ENCODE measurements at regions not wholly inside any gene's neighbourhood (a gene's known extent, or its start where the extent isn't known, plus 50 kb on each side); places are given as distances from the start of the nearest gene placed in this dataset.

- TF ChIP-seq SIN3A (IDR thresholded peaks at IDR 0.05; ENCODE audit: low read depth, low read length) (no peak), EGR1 (IDR thresholded peaks at IDR 0.05; ENCODE audit: borderline replicate concordance in 1 of 2, low read depth in 2 of 2, low read length in 2 of 2) (no peak), MLLT1 (IDR thresholded peaks at IDR 0.05) (no peak), CREM (IDR thresholded peaks at IDR 0.05; ENCODE audit: low read depth) (no peak), SUPT20H (IDR thresholded peaks at IDR 0.05; ENCODE audit: borderline replicate concordance, control insufficient read depth, low read depth, low read length) (no peak), EP300 (IDR thresholded peaks at IDR 0.05; ENCODE audit: borderline replicate concordance in 1 of 2, control insufficient read depth in 1 of 2, low read depth in 2 of 2, low read length in 2 of 2) (no peak), POLR2AphosphoS2 (IDR thresholded peaks at IDR 0.05; ENCODE audit: low read depth, low read length) (no peak), CHD1 (IDR thresholded peaks at IDR 0.05; ENCODE audit: low read depth, low read length) (no peak), POLR2AphosphoS5 (IDR thresholded peaks at IDR 0.05; ENCODE audit: low read length) (no peak), DPF2 (IDR thresholded peaks at IDR 0.05) (no peak), NFYB (IDR thresholded peaks at IDR 0.05; ENCODE audit: insufficient read depth, low read depth, low read length) (no peak), GABPA (IDR thresholded peaks at IDR 0.05; ENCODE audit: low read depth) (no peak)
- TF ChIP-seq, protein P1, sequence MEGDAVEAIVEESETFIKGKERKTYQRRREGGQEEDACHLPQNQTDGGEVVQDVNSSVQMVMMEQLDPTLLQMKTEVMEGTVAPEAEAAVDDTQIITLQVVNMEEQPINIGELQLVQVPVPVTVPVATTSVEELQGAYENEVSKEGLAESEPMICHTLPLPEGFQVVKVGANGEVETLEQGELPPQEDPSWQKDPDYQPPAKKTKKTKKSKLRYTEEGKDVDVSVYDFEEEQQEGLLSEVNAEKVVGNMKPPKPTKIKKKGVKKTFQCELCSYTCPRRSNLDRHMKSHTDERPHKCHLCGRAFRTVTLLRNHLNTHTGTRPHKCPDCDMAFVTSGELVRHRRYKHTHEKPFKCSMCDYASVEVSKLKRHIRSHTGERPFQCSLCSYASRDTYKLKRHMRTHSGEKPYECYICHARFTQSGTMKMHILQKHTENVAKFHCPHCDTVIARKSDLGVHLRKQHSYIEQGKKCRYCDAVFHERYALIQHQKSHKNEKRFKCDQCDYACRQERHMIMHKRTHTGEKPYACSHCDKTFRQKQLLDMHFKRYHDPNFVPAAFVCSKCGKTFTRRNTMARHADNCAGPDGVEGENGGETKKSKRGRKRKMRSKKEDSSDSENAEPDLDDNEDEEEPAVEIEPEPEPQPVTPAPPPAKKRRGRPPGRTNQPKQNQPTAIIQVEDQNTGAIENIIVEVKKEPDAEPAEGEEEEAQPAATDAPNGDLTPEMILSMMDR (IDR thresholded peaks at IDR 0.05 in 2 of 3, conservative IDR thresholded peaks at IDR 0.05 in 1 of 3; ENCODE audit: control insufficient read depth in 2 of 3, extremely low read depth in 1 of 3, insufficient read depth in 1 of 3, low read depth in 3 of 3, low read length in 3 of 3): no peak
Observed at GRCh38 chrX:10676235-10676957, 56.0 kb upstream of the MID1 start.
